ENCODE measurements at regions not wholly inside any gene's neighbourhood (a gene's known extent, or its start where the extent isn't known, plus 50 kb on each side); places are given as distances from the start of the nearest gene placed in this dataset.

GRCh38 chr18:22613058-22613690, 195.5 kb upstream of the CTAGE1 start:
- no peak overlapping the region for H3K27ac Mint-ChIP-seq
- Histone ChIP-seq H3K4me2 (replicated peaks; ENCODE audit: extremely low read depth, low read length, poor library complexity, severe bottlenecking) (no peak overlapping the region), H3K27ac (ENCODE audit: low read depth in 1 of 2, low read length in 2 of 2) (no peak overlapping the region), H4K20me1 (ENCODE audit: insufficient read depth, low read length) (no peaks in the 10 kb centered on the region), H3K4me3 (replicated peaks in 1 of 3; ENCODE audit: low read depth in 2 of 3, low read length in 3 of 3) (no peak overlapping the region), H3K9me3 (replicated peaks in 1 of 2; ENCODE audit: control insufficient read depth in 1 of 2, insufficient read depth in 1 of 2, low read length in 2 of 2) (no peaks in the 10 kb centered on the region), H2AFZ (ENCODE audit: insufficient read depth, low read depth, low read length, poor library complexity, severe bottlenecking) (no peak overlapping the region), H3K27me3 (ENCODE audit: control insufficient read depth in 2 of 2, insufficient read depth in 2 of 2, low read length in 2 of 2) (no peaks in the 10 kb centered on the region), H3K4me1 (ENCODE audit: control insufficient read depth in 1 of 2, insufficient read depth in 2 of 2, low read length in 2 of 2) (no peaks in the 10 kb centered on the region), H3K36me3 (replicated peaks in 1 of 2; ENCODE audit: control insufficient read depth in 1 of 2, insufficient read depth in 2 of 2, low read length in 2 of 2) (no peaks in the 10 kb centered on the region), H3K9ac (ENCODE audit: insufficient read depth, low read length, poor library complexity, severe bottlenecking) (no peak overlapping the region), H3K79me2 (ENCODE audit: insufficient read depth, low read length) (no peaks in the 10 kb centered on the region)
- intact Hi-C loops (cut with micrococcal nuclease): no loop called here
- TF ChIP-seq, protein P1, sequence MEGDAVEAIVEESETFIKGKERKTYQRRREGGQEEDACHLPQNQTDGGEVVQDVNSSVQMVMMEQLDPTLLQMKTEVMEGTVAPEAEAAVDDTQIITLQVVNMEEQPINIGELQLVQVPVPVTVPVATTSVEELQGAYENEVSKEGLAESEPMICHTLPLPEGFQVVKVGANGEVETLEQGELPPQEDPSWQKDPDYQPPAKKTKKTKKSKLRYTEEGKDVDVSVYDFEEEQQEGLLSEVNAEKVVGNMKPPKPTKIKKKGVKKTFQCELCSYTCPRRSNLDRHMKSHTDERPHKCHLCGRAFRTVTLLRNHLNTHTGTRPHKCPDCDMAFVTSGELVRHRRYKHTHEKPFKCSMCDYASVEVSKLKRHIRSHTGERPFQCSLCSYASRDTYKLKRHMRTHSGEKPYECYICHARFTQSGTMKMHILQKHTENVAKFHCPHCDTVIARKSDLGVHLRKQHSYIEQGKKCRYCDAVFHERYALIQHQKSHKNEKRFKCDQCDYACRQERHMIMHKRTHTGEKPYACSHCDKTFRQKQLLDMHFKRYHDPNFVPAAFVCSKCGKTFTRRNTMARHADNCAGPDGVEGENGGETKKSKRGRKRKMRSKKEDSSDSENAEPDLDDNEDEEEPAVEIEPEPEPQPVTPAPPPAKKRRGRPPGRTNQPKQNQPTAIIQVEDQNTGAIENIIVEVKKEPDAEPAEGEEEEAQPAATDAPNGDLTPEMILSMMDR (IDR thresholded peaks at IDR 0.05): no peak
- H3K4me1 Mint-ChIP-seq: no peaks in the 10 kb centered on the region
- no peak overlapping the region for H3K4me3 Mint-ChIP-seq
- H3K27me3 Mint-ChIP-seq (ENCODE audit: low read depth in 3 of 3): peaks cover 0 to 2% (median 0%) of the 10 kb centered on the region in 3 donors
- no peak for DNase-seq
- H3K9me3 Mint-ChIP-seq: peaks cover 0 to 8% (median 0%) of the 10 kb centered on the region in 7 donors
- WGBS (ENCODE audit: insufficient coverage): 92% methylated on average over 6 of the region's 18 CpGs
- H3K36me3 Mint-ChIP-seq: no peaks in the 10 kb centered on the region

DNA sequence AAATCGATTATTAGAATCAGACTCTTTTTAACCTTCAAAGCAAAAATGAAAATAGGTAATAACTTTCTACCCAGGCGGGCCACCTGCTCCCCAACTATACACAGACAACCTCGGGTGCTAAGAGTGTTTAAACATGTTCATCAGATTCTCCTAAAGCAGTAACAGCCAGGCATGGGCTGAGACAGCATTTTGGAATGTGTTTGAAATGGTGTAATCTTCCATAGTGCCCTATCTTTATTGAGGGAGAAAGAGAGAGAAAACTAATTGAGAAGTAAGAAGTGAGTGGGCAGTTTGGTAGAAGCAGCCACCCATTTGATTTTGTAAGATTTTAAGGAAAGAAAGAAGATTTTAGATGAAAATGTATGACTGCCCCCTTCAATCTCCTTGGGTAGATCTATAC, 196.1 kb upstream of the CTAGE1 start:
- Mint-ChIP-seq H3K27ac (no peak overlapping the region), H3K4me1 (no peaks in the 10 kb centered on the region), H3K36me3 (no peaks in the 10 kb centered on the region), H3K27me3 (ENCODE audit: low read depth in 3 of 3) (peaks cover 0 to 2% (median 0%) of the 10 kb centered on the region in 3 donors), H3K9me3 (peaks cover 0 to 8% (median 0%) of the 10 kb centered on the region in 7 donors), H3K4me3 (no peak overlapping the region)
- Histone ChIP-seq H3K4me2 (replicated peaks; ENCODE audit: extremely low read depth, low read length, poor library complexity, severe bottlenecking) (no peak overlapping the region), H3K27ac (ENCODE audit: low read depth in 1 of 2, low read length in 2 of 2) (no peak overlapping the region), H3K79me2 (ENCODE audit: insufficient read depth, low read length) (no peaks in the 10 kb centered on the region), H3K36me3 (replicated peaks in 1 of 2; ENCODE audit: control insufficient read depth in 1 of 2, insufficient read depth in 2 of 2, low read length in 2 of 2) (no peaks in the 10 kb centered on the region), H3K4me1 (ENCODE audit: control insufficient read depth in 1 of 2, insufficient read depth in 2 of 2, low read length in 2 of 2) (no peaks in the 10 kb centered on the region), H2AFZ (ENCODE audit: insufficient read depth, low read depth, low read length, poor library complexity, severe bottlenecking) (no peak overlapping the region), H3K9ac (ENCODE audit: insufficient read depth, low read length, poor library complexity, severe bottlenecking) (no peak overlapping the region), H3K4me3 (replicated peaks in 1 of 3; ENCODE audit: low read depth in 2 of 3, low read length in 3 of 3) (no peak overlapping the region), H4K20me1 (ENCODE audit: insufficient read depth, low read length) (no peaks in the 10 kb centered on the region), H3K27me3 (ENCODE audit: control insufficient read depth in 2 of 2, insufficient read depth in 2 of 2, low read length in 2 of 2) (no peaks in the 10 kb centered on the region), H3K9me3 (replicated peaks in 1 of 2; ENCODE audit: control insufficient read depth in 1 of 2, insufficient read depth in 1 of 2, low read length in 2 of 2) (no peaks in the 10 kb centered on the region)
- intact Hi-C loops (cut with micrococcal nuclease): no loop called here
- no CpG with 5 or more reads among the region's 3 CpGs for WGBS (ENCODE audit: insufficient coverage)
- no peak for DNase-seq
- TF ChIP-seq, protein P1 (IDR thresholded peaks at IDR 0.05): no peak

Data from CD14-positive monocyte (primary cell).